K562 (cell line): ENCODE measurements at regions not wholly inside any gene's neighbourhood (a gene's known extent, or its start where the extent isn't known, plus 50 kb on each side); places are given as distances from the start of the nearest gene placed in this dataset.
"Not testable (repeated sequence)": the region's sequence is repeated elsewhere in the genome, so short reads cannot be mapped to it uniquely, and the experiment has no call there.

Experiments used
- CC2D1A ChIP-seq: fragments of 450-650 bp; IDR thresholded peaks from 2 replicates; pipeline ENCODE4 v1.6.1; 2017; ENCODE audit warnings: mild to moderate bottlenecking
- EP400 ChIP-seq: fragments of 450-650 bp; IDR thresholded peaks from 2 replicates; pipeline ENCODE4 v1.6.1; 2017; ENCODE audit warnings: antibody characterized with exemption, mild to moderate bottlenecking, moderate library complexity
- GTF2F1 ChIP-seq: IDR thresholded peaks from 2 replicates; pipeline ENCODE4 v1.6.1; 2011; ENCODE audit warnings: low read depth, low read length, improper control_type of control experiment
- MBD2 ChIP-seq: sonication (generic); IDR thresholded peaks from 2 replicates; pipeline ENCODE4 v1.6.1; 2016; ENCODE audit warnings: low read depth, borderline replicate concordance
- NFYB ChIP-seq: IDR thresholded peaks from 2 replicates; pipeline ENCODE4 v1.6.1; 2011; ENCODE audit warnings: mild to moderate bottlenecking, moderate library complexity; ENCODE audit not compliant: insufficient read length; ENCODE audit errors: extremely low read depth
- POLR2A ChIP-seq: fragments of 450-650 bp; conservative IDR thresholded peaks from 2 replicates; pipeline ENCODE4 v1.6.1; 2016
- POLR2G ChIP-seq: fragments of 200-400 bp; formaldehyde crosslinking; IDR thresholded peaks from 2 replicates; pipeline ENCODE4 v1.6.1; 2017; ENCODE audit warnings: low read depth, mild to moderate bottlenecking, antibody characterized with exemption, low read length, moderate library complexity
- POLR2H ChIP-seq: IDR thresholded peaks from 2 replicates; pipeline ENCODE4 v1.6.1; 2016; ENCODE audit warnings: missing genetic modification characterization, low read depth, mild to moderate bottlenecking, control low read depth, missing compliant biosample characterization, moderate library complexity
- TAF1 ChIP-seq: IDR thresholded peaks from 2 replicates; pipeline ENCODE4 v1.6.1; 2011; ENCODE audit warnings: mild to moderate bottlenecking, low read length, moderate library complexity; ENCODE audit not compliant: insufficient read depth, control insufficient read depth, severe bottlenecking; ENCODE audit errors: extremely low read depth
- TF ChIP-seq, protein P1 (sequence below), 2 experiments: fragments of 450-650 bp; formaldehyde crosslinking in 1 of 2; IDR thresholded peaks; 2 replicates each; pipeline versions ENCODE4 v1.4.0 to v1.6.1; 2014 to 2020; ENCODE audit warnings: mild to moderate bottlenecking in 2 of 2, borderline replicate concordance in 1 of 2, low read depth in 1 of 2
- TF ChIP-seq, protein P2 (sequence below), 2 experiments: IDR thresholded peaks; 2 replicates each; pipeline ENCODE4 v1.6.1; 2012; ENCODE audit warnings: improper control_type of control experiment in 2 of 2, low read depth in 2 of 2, low read length in 2 of 2, borderline replicate concordance in 1 of 2
- TF ChIP-seq, protein P3 (sequence below), 2 experiments: IDR thresholded peaks; 2 replicates each; pipeline ENCODE4 v1.6.1; 2011; ENCODE audit warnings: borderline replicate concordance in 1 of 2, control low read depth in 1 of 2, low read depth in 1 of 2, low read length in 1 of 2, mild to moderate bottlenecking in 1 of 2, mixed read lengths in 1 of 2, moderate library complexity in 1 of 2; ENCODE audit not compliant: insufficient read depth in 1 of 2, insufficient read length in 1 of 2, poor library complexity in 1 of 2, severe bottlenecking in 1 of 2; ENCODE audit errors: extremely low read depth in 1 of 2

DNA sequence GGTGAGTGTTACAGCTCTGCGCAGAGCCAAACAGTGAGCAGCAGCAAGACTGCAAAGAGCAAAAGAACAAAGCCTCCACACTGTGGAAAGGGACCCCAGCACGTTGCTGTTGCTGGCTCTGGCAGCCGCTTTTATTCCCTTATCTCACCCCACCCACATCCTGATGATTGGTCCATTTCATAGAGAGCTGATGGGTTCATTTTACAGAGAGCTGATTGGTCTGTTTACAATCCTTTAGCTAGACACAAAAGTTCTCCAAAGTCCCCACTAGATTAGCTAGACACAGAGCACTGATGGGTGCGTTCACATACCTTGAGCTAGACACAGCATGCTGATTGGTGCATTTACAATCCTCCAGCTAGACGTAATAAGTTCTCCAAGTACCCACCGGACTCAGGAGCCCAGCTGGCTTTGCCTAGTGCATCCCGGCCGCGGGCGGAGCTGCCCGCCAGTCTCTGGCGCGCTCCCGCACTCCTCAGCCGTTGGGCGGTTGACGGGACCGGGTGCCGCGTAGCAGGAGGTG lies 291.4 kb upstream of the PRSS16 start (continued):
- TF ChIP-seq, protein P1, sequence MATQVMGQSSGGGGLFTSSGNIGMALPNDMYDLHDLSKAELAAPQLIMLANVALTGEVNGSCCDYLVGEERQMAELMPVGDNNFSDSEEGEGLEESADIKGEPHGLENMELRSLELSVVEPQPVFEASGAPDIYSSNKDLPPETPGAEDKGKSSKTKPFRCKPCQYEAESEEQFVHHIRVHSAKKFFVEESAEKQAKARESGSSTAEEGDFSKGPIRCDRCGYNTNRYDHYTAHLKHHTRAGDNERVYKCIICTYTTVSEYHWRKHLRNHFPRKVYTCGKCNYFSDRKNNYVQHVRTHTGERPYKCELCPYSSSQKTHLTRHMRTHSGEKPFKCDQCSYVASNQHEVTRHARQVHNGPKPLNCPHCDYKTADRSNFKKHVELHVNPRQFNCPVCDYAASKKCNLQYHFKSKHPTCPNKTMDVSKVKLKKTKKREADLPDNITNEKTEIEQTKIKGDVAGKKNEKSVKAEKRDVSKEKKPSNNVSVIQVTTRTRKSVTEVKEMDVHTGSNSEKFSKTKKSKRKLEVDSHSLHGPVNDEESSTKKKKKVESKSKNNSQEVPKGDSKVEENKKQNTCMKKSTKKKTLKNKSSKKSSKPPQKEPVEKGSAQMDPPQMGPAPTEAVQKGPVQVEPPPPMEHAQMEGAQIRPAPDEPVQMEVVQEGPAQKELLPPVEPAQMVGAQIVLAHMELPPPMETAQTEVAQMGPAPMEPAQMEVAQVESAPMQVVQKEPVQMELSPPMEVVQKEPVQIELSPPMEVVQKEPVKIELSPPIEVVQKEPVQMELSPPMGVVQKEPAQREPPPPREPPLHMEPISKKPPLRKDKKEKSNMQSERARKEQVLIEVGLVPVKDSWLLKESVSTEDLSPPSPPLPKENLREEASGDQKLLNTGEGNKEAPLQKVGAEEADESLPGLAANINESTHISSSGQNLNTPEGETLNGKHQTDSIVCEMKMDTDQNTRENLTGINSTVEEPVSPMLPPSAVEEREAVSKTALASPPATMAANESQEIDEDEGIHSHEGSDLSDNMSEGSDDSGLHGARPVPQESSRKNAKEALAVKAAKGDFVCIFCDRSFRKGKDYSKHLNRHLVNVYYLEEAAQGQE (IDR thresholded peaks at IDR 0.05; ENCODE audit: borderline replicate concordance) = peak; percentile 29; the same call in 1 of the 2 replicates
- TF ChIP-seq, protein P1 (CRISPR knock-in tag; IDR thresholded peaks at IDR 0.05; ENCODE audit: low read depth) = not testable (repeated sequence)
- TF ChIP-seq GTF2F1 (peak; percentile 55; the same call in 1 of the 2 replicates), POLR2G (peak; percentile 67; the same call in 1 of the 2 replicates), NFYB (peak; percentile 83), TAF1 (peak; percentile 48), POLR2H (tag) (peak; percentile 22; the same call in 1 of the 2 replicates), MBD2 (0 out of 2 replicates have a peak, but pooled peaks have one; percentile 27), POLR2A (peak; percentile 5; the same call in 1 of the 2 replicates), EP400 (peak; percentile 37; the same call in 1 of the 2 replicates), CC2D1A (peak; percentile 45; the same call in 1 of the 2 replicates)
- TF ChIP-seq, protein P2, sequence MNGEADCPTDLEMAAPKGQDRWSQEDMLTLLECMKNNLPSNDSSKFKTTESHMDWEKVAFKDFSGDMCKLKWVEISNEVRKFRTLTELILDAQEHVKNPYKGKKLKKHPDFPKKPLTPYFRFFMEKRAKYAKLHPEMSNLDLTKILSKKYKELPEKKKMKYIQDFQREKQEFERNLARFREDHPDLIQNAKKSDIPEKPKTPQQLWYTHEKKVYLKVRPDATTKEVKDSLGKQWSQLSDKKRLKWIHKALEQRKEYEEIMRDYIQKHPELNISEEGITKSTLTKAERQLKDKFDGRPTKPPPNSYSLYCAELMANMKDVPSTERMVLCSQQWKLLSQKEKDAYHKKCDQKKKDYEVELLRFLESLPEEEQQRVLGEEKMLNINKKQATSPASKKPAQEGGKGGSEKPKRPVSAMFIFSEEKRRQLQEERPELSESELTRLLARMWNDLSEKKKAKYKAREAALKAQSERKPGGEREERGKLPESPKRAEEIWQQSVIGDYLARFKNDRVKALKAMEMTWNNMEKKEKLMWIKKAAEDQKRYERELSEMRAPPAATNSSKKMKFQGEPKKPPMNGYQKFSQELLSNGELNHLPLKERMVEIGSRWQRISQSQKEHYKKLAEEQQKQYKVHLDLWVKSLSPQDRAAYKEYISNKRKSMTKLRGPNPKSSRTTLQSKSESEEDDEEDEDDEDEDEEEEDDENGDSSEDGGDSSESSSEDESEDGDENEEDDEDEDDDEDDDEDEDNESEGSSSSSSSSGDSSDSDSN (IDR thresholded peaks at IDR 0.05; ENCODE audit: borderline replicate concordance in 1 of 2, low read depth in 2 of 2, low read length in 2 of 2) = 0 out of 4 replicates have a peak, but pooled peaks of 1 of the 2 experiments have one; percentile 4
- TF ChIP-seq, protein P3, sequence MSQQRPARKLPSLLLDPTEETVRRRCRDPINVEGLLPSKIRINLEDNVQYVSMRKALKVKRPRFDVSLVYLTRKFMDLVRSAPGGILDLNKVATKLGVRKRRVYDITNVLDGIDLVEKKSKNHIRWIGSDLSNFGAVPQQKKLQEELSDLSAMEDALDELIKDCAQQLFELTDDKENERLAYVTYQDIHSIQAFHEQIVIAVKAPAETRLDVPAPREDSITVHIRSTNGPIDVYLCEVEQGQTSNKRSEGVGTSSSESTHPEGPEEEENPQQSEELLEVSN (IDR thresholded peaks at IDR 0.05; ENCODE audit: borderline replicate concordance in 1 of 2, extremely low read depth in 1 of 2, insufficient read depth in 1 of 2, insufficient read length in 1 of 2, low read depth in 1 of 2, low read length in 1 of 2, poor library complexity in 1 of 2, severe bottlenecking in 1 of 2) = peak in 1 of 2 experiments; percentile 18
